ENCODE measurements at regions not wholly inside any gene's neighbourhood (a gene's known extent, or its start where the extent isn't known, plus 50 kb on each side); places are given as distances from the start of the nearest gene placed in this dataset.
"Not testable (repeated sequence)": the region's sequence is repeated elsewhere in the genome, so short reads cannot be mapped to it uniquely, and the experiment has no call there.

- no peak overlapping the region for H3K27ac ChIP-seq
- intact Hi-C loops (cut with DNase I), result no loop called here
Observed at GRCh38 chr5:15106530-15107283, 235.1 kb upstream of the ANKH start.

GRCh38 chr5:15105799-15106393, 234.3 kb upstream of the ANKH start:
- intact Hi-C loops (cut with DNase I), result no loop called here

More at GRCh38 chr5:15106530-15107283, 235.1 kb upstream of the ANKH start:
- no peak for TF ChIP-seq CTCF (IDR thresholded peaks at IDR 0.05)
- H3K4me3 ChIP-seq, result no peak overlapping the region
- no peaks in the 10 kb centered on the region for H3K4me1 ChIP-seq
- DNase-seq, result no peak
- no peaks in the 10 kb centered on the region for H3K27me3 ChIP-seq
- no peaks in the 10 kb centered on the region for H3K9me3 ChIP-seq
- H3K36me3 ChIP-seq, result no peaks in the 10 kb centered on the region
- no peak for ATAC-seq

GRCh38 chr5:15103864-15104263, 232.3 kb upstream of the ANKH start:
- Histone ChIP-seq H3K27me3 (no peaks in the 10 kb centered on the region), H3K4me3 (no peak overlapping the region), H3K9me3 (no peaks in the 10 kb centered on the region), H3K27ac (no peak overlapping the region), H3K36me3 (no peaks in the 10 kb centered on the region), H3K4me1 (no peaks in the 10 kb centered on the region)
- no peak for DNase-seq
- no peak for ATAC-seq
- no peak for TF ChIP-seq CTCF (IDR thresholded peaks at IDR 0.05)
- intact Hi-C loops (cut with DNase I), result no loop called here

More at GRCh38 chr5:15105799-15106393, 234.3 kb upstream of the ANKH start:
- peak; percentile 58 to 83 for TF ChIP-seq CTCF (IDR thresholded peaks at IDR 0.05)
- DNase-seq (peak in 1 of 4 donors; percentile 60), ATAC-seq (peak; percentile 91)
- H3K36me3 ChIP-seq, result no peaks in the 10 kb centered on the region
- no peaks in the 10 kb centered on the region for H3K27me3 ChIP-seq
- H3K27ac ChIP-seq, result no peak overlapping the region
- no peak overlapping the region for H3K4me3 ChIP-seq
- no peaks in the 10 kb centered on the region for H3K9me3 ChIP-seq
- no peaks in the 10 kb centered on the region for H3K4me1 ChIP-seq

- H3K36me3 ChIP-seq, result no peaks in the 10 kb centered on the region
- H3K4me1 ChIP-seq, result no peaks in the 10 kb centered on the region
- no peak overlapping the region for H3K27ac ChIP-seq
- ATAC-seq, result no peak
- TF ChIP-seq CTCF (IDR thresholded peaks at IDR 0.05), result no peak
- no peak for DNase-seq
- H3K9me3 ChIP-seq, result no peaks in the 10 kb centered on the region
- H3K4me3 ChIP-seq, result no peak overlapping the region
- intact Hi-C loops (cut with DNase I), result no loop called here
- no peaks in the 10 kb centered on the region for H3K27me3 ChIP-seq
Observed at GRCh38 chr5:15103130-15103529, 231.6 kb upstream of the ANKH start.

- no peaks in the 10 kb centered on the region for H3K4me1 ChIP-seq
- no peak overlapping the region for H3K4me3 ChIP-seq
- DNase-seq, result no peak
- no peaks in the 10 kb centered on the region for H3K27me3 ChIP-seq
- intact Hi-C loops (cut with DNase I), result no loop called here
- no peaks in the 10 kb centered on the region for H3K9me3 ChIP-seq
- H3K36me3 ChIP-seq, result no peaks in the 10 kb centered on the region
- no peak overlapping the region for H3K27ac ChIP-seq
- no peak for ATAC-seq
- TF ChIP-seq CTCF (IDR thresholded peaks at IDR 0.05), result no peak
Observed at GRCh38 chr5:15097552-15097951, 226.0 kb upstream of the ANKH start.

- H3K4me3 ChIP-seq; H3K27me3 ChIP-seq; intact Hi-C loops (cut with DNase I); ATAC-seq; H3K27ac ChIP-seq; H3K4me1 ChIP-seq; H3K36me3 ChIP-seq; H3K9me3 ChIP-seq: not testable (repeated sequence)
- peak in 1 of 4 donors; percentile 74 for DNase-seq
Observed at GRCh38 chr5:15096686-15097085, 225.1 kb upstream of the ANKH start.

Data from left lung (tissue), 4 donors.